Dendritic cell treated with granulocyte-macrophage colony-stimulating factor and Interleukin-4, amounts not matched to agents 40 ng/mL and 50 ng/mL, for 4 days (primary cell): ENCODE measurements at regions not wholly inside any gene's neighbourhood (a gene's known extent, or its start where the extent isn't known, plus 50 kb on each side); places are given as distances from the start of the nearest gene placed in this dataset.

Experiments used
- H3K27ac Mint-ChIP-seq: one replicate; pipeline ENCODE4 v1.8.0; 2022; ENCODE audit warnings: mild to moderate bottlenecking, mixed read lengths
- H3K27me3 Mint-ChIP-seq: one replicate; pipeline ENCODE4 v1.8.0; 2022; ENCODE audit warnings: mild to moderate bottlenecking, mixed read lengths
- H3K36me3 Mint-ChIP-seq: one replicate; pipeline ENCODE4 v1.8.0; 2022; ENCODE audit warnings: low read depth, mixed read lengths
- H3K4me1 Mint-ChIP-seq: one replicate; pipeline ENCODE4 v1.8.0; 2022; ENCODE audit warnings: low read depth, mixed read lengths
- H3K4me3 Mint-ChIP-seq: one replicate; pipeline ENCODE4 v1.8.0; 2022; ENCODE audit warnings: mild to moderate bottlenecking, moderate library complexity, mixed read lengths
- H3K9me3 Mint-ChIP-seq: one replicate; pipeline ENCODE4 v1.8.0; 2022; ENCODE audit warnings: mixed read lengths
- intact Hi-C: fragments of 100-400 bp; cut with micrococcal nuclease; formaldehyde crosslinking; loops from one replicate; pipeline ENCODE4 v1.15.0; 2022

DNA sequence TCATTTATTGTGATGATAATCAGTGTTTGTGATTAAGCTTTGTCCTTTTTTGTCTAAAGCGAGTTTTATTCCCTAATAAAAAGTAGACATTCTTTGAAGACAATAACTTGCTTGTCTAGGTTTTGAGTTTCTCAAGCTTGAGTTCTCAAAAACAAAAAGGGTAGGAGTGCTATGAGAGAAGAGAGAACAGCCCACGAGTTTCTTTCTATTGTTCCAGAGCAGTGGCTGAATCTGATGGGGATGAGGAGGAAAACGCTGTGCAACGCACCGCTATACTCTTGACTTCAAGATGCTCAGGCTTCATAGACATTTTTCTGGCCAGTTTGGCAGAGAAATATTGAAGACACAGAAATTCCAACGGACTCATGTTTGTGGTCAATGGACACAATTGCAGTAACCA is 669.8 kb upstream of the B3GALT2 start:
- H3K9me3 Mint-ChIP-seq: peaks cover 23% of the 10 kb centered on the region
- H3K36me3 Mint-ChIP-seq: no peaks in the 10 kb centered on the region
- intact Hi-C loops: no loop called here
- H3K27ac Mint-ChIP-seq: no peak overlapping the region
- no peaks in the 10 kb centered on the region for H3K27me3 Mint-ChIP-seq
- no peaks in the 10 kb centered on the region for H3K4me1 Mint-ChIP-seq
- no peak overlapping the region for H3K4me3 Mint-ChIP-seq

DNA sequence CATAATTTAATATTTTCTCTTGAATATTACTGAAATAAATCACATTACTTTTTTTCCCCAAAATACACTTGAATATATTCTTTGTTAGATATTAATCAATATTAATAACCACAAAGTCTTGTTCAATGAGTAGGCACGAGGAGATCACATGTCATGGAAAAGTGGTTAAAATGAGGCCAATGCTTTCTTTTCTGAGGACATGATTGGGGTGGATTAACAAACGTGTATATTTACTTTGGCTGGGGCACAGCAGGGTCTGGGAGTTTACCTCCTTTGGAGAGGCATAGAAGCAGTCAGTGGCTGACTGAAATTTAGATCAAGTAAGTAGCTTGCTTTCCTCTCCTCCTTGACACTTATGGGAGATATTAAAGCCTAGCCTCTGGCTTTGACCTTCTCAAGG is 664.3 kb upstream of the B3GALT2 start:
- H3K36me3 Mint-ChIP-seq: no peaks in the 10 kb centered on the region
- no peak overlapping the region for H3K4me3 Mint-ChIP-seq
- intact Hi-C loops: no loop called here
- H3K4me1 Mint-ChIP-seq: no peaks in the 10 kb centered on the region
- H3K27me3 Mint-ChIP-seq: no peaks in the 10 kb centered on the region
- H3K27ac Mint-ChIP-seq: no peak overlapping the region
- H3K9me3 Mint-ChIP-seq: peaks cover 23% of the 10 kb centered on the region

DNA sequence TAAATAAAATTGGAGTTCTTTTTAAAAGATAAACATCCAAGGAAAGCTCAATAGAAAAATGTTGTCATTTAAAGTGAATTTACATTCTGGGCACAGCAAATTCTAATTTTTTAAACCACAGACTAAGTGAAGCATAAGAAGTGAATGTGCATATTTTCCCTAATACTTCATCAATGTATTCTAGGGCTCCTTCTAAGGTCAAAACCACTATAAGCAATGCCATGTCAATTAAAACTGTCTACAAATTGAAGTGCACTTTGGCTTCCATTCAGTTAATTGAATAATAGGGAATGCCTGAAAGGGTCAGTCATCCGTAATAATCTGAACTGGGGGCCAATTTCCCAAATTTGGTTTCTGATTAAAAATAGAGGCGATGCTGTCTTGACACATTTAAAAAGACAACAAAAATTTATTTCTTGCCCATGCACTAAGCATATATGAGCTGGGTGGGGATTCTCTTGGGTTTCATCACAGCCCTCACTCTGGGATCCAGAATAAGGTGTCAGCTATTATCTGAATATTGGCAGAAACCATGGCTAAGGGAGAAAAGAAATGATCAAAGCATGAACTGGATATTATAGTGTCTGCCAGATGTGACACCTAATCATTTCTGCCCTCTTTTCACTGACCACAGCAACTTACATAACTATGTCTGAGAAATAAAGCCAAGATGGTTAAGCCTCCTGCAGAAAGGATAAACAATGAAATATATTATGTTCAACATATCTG is 660.6 kb upstream of the B3GALT2 start:
- Mint-ChIP-seq H3K4me3 (no peak overlapping the region), H3K27me3 (no peaks in the 10 kb centered on the region), H3K36me3 (no peaks in the 10 kb centered on the region), H3K9me3 (peaks cover 15% of the 10 kb centered on the region), H3K4me1 (no peaks in the 10 kb centered on the region), H3K27ac (no peak overlapping the region)
- intact Hi-C loops: no loop called here

DNA sequence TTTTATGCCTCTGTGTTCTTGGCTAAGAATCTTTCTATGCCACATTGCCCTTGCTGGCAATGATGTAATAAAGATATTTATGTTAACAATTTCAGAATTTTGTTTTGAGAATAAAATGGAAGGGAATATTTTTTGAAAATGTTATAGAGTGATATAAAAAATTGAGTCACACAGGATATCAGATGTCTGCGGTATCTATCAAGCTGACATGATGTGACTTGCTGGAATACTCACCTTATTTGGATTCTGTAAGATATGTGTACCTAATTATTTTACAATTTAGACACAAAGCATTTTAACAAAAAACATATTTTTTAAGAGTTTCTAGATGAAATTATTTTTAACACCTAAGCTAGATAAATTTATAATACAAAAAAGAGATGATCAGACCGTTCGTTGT is 660.0 kb upstream of the B3GALT2 start:
- Mint-ChIP-seq H3K27ac (no peak overlapping the region), H3K36me3 (no peaks in the 10 kb centered on the region), H3K4me3 (no peak overlapping the region), H3K27me3 (no peaks in the 10 kb centered on the region), H3K9me3 (peaks cover 14% of the 10 kb centered on the region), H3K4me1 (no peaks in the 10 kb centered on the region)
- intact Hi-C loops: no loop called here

DNA sequence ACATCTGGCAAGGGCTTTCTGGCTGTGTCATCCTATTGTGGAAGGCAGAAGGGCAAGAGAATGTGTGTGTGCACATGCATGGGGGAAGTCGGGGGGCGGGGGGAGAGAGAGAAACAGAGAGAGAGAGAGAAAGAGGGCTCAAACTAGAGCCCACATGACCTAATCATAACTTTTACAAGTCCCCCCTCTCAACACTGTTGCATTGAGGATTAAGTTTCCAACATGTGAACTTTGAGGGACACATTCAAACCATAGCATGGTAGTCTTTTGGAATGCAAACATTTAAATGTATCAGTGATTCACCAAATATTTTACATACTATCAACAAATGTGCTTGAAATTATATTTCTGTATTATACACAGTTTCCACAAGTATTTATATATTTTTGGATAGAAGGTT is 655.4 kb upstream of the B3GALT2 start:
- Mint-ChIP-seq H3K4me3 (no peak overlapping the region), H3K27me3 (no peaks in the 10 kb centered on the region), H3K9me3 (peaks cover 41% of the 10 kb centered on the region), H3K27ac (no peak overlapping the region), H3K36me3 (no peaks in the 10 kb centered on the region), H3K4me1 (no peaks in the 10 kb centered on the region)
- intact Hi-C loops: no loop called here

DNA sequence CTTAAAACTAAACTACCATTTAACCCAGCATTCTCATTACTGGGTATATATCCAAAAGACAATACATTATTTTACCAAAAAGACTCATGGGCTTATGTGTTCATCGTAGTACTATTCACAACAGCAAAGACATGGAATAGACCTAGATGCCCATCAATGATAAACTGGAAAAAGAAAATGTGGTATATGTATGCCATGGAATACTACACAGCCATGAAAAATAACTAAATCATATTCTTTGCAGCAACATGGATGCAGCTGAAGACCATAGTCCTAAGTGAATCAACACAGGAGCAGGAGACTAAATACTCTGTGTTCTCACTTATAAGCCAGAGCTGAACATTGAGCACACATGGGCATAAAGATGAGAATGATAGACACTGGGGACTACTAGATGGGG is 645.1 kb upstream of the B3GALT2 start:
- H3K4me1 Mint-ChIP-seq: no peaks in the 10 kb centered on the region
- intact Hi-C loops: no loop called here
- no peak overlapping the region for H3K4me3 Mint-ChIP-seq
- no peak overlapping the region for H3K27ac Mint-ChIP-seq
- no peaks in the 10 kb centered on the region for H3K27me3 Mint-ChIP-seq
- H3K9me3 Mint-ChIP-seq: peaks cover 46% of the 10 kb centered on the region
- no peaks in the 10 kb centered on the region for H3K36me3 Mint-ChIP-seq

DNA sequence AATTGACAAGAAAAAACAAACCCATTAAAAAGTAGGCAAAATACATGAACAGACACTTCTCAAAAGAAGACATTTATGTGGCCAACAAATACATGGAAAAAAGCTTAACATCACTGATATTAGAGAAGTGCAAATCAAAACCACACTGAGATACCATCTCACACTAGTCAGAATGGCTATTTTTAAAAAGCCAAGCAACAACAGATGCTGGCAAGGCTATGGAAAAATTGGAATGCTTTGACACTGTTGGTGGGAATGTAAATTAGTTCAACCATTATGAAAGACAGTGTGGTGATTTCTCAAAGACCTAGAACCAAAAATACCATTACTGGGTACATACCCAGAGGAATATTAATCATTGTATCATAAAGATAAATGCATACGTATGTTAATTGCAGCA is 641.1 kb upstream of the B3GALT2 start:
- H3K4me1 Mint-ChIP-seq: no peaks in the 10 kb centered on the region
- no peaks in the 10 kb centered on the region for H3K27me3 Mint-ChIP-seq
- no peaks in the 10 kb centered on the region for H3K36me3 Mint-ChIP-seq
- intact Hi-C loops: no loop called here
- no peak overlapping the region for H3K4me3 Mint-ChIP-seq
- no peak overlapping the region for H3K27ac Mint-ChIP-seq
- peaks cover 68% of the 10 kb centered on the region for H3K9me3 Mint-ChIP-seq

DNA sequence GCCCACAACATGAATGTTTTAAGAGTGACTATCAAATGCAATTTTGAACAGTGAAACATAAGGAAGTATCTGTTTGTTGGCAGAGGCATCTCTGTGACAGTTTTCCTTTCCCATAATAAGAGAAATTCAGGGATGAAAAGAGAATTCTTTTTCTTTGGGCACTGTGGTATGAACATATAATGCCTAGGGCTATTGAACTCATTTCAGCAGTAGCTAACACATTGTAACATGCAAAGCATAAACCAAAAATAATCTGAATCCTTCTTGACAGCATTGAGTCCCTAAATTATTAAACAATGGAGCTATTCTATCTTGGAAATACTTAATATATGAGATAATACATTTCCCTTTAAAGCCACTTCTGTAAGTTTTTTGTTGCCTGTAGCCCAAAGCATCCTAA is 633.0 kb upstream of the B3GALT2 start:
- intact Hi-C loops: no loop called here
- Mint-ChIP-seq H3K4me1 (no peaks in the 10 kb centered on the region), H3K4me3 (no peak overlapping the region), H3K9me3 (peaks cover 60% of the 10 kb centered on the region), H3K27ac (no peak overlapping the region), H3K27me3 (no peaks in the 10 kb centered on the region), H3K36me3 (no peaks in the 10 kb centered on the region)

DNA sequence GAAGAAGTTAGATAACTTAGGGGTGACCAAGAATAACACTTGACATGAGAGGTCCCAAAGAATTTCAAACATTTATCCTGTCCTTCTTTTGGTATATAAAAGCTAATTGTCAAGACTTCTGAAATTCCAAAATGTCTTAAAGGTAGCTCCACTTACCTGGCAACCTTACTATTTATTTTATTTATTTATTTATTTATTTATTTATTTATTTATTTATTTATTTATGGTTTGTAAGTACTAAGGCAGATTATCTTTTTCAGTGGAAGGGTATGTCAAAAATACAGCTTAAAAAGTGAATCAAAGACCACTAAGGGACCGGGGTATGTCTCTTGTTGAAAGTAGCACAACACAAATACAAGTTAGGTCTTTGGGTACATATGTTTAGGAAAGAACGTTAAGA is 620.8 kb upstream of the B3GALT2 start:
- intact Hi-C loops: no loop called here
- no peaks in the 10 kb centered on the region for H3K36me3 Mint-ChIP-seq
- no peak overlapping the region for H3K4me3 Mint-ChIP-seq
- H3K27me3 Mint-ChIP-seq: no peaks in the 10 kb centered on the region
- H3K9me3 Mint-ChIP-seq: peaks cover 19% of the 10 kb centered on the region
- no peak overlapping the region for H3K27ac Mint-ChIP-seq
- no peaks in the 10 kb centered on the region for H3K4me1 Mint-ChIP-seq

DNA sequence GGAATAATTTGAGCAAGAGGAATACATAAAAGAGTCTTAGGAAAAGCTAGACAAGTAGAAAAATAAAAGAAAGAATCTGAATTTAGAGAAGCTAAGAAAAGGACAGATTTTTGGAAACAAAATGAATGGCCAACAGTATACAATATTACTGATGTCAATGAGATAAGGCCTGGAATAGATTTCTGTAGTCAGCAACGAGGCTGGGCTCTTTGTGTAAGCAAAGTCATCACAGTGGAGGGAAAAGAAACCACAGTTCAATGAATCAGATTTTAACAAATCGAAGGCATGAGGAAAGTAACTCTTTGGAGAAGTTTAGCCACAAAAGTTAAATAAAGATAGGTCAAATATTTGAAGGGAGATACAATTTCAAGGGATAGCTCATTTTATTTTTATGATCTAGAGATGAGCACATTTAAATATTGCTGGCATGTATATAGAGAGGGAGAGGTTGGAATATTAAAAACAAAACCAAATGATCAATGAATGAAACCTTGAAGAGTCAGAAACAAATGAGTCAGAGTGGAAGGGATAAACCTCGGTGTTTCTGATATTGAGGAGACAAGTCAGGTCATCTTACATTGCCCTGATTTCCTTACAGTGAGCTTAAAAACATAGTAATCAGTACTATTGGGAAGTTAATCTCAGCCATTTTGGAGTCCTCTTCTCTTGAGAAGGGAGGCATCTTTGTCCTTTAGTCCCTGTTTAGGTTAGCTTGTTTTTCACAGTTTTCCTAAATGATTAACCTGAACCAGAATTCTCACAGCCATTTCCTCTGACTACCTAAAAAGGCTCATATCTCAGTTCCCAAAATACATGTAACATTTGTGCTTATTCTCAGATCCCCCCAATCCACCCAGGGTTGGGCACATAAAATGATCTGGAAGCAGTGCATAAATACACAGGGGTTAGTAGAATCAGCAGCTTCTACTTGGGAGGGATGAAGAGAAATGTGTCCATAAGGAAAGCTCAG is 620.0 kb upstream of the B3GALT2 start:
- Mint-ChIP-seq H3K9me3 (peaks cover 25% of the 10 kb centered on the region), H3K4me3 (no peak overlapping the region), H3K27ac (no peak overlapping the region), H3K36me3 (no peaks in the 10 kb centered on the region), H3K27me3 (no peaks in the 10 kb centered on the region), H3K4me1 (no peaks in the 10 kb centered on the region)
- intact Hi-C loops: no loop called here

DNA sequence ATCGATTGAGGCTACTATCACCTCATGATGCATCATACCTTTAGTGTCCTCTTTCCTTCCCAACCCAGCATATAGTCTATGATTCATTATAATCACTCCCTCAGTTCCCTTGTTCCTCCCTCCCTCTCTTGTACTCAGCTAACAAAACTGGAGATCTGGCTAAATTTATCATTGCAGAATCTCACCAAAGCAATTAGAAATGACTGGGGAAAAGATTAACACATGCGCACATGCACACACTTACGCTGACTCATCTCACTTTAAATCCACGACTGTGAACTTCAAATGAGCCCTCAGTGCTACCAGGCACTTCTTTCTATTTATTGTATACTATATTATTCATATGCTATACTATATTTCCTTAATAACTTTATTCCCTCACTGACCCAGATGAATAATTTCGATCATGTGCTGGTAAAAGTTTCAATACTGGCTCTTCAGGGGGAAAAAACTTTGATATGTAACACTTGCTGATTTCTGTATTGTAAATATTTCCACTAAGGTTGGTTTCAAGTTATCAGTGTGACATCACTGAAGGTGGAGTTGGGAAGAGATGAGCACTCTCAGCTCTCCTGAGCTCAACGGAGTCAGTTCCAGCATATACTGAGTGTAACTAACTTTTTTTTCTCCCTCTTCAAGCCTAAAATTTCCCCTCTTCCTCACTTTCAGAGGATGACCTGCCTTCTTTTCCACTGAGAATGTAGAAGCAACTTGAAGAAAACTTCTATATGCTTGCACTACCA is 613.7 kb upstream of the B3GALT2 start:
- H3K27ac Mint-ChIP-seq: no peak overlapping the region
- H3K9me3 Mint-ChIP-seq: peaks cover 13% of the 10 kb centered on the region
- H3K27me3 Mint-ChIP-seq: no peaks in the 10 kb centered on the region
- H3K4me1 Mint-ChIP-seq: no peaks in the 10 kb centered on the region
- no peak overlapping the region for H3K4me3 Mint-ChIP-seq
- intact Hi-C loops: no loop called here
- no peaks in the 10 kb centered on the region for H3K36me3 Mint-ChIP-seq

DNA sequence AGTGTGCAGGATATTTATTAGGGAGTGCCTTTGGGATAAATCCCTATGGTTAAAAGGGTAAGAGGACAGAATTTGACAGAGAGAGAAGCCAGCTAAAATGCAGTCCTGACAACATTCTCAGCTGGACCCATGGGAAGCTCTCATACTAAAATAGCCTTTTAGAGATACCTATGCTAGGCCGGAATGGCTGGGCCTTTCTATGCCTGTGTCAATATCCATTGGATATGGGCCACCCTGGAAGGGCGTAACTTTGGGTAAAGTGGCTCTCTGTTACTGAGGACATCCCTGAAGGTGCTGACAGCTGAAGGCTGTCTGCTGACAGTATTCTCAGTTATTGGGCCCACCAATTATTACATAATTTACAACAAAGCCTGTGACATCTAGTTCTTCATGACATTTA is 613.0 kb upstream of the B3GALT2 start:
- no peak overlapping the region for H3K4me3 Mint-ChIP-seq
- no peaks in the 10 kb centered on the region for H3K36me3 Mint-ChIP-seq
- no peak overlapping the region for H3K27ac Mint-ChIP-seq
- peaks cover 13% of the 10 kb centered on the region for H3K9me3 Mint-ChIP-seq
- H3K27me3 Mint-ChIP-seq: no peaks in the 10 kb centered on the region
- no peaks in the 10 kb centered on the region for H3K4me1 Mint-ChIP-seq
- intact Hi-C loops: no loop called here

DNA sequence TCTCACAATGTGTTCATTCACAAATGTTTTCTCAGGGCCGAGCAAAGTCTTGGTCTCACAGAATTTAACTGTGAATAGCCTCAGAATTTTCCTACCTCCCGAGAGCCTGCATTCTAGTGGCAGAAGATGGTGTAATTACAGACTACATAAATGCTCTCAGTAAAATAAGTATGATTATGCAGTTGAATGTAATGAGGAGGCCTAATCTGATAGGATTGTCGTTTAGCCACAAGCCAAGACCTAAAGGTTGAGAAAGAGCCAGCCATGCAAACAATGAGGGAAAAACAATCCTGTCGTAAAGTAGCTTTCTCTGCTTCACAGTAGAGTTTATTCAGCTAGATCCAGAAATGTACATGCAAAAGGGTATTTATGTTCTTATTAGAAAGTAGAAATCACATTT is 607.8 kb upstream of the B3GALT2 start:
- Mint-ChIP-seq H3K27me3 (no peaks in the 10 kb centered on the region), H3K36me3 (no peaks in the 10 kb centered on the region), H3K9me3 (peaks cover 11% of the 10 kb centered on the region), H3K4me1 (no peaks in the 10 kb centered on the region), H3K4me3 (no peak overlapping the region), H3K27ac (no peak overlapping the region)
- intact Hi-C loops: no loop called here

DNA sequence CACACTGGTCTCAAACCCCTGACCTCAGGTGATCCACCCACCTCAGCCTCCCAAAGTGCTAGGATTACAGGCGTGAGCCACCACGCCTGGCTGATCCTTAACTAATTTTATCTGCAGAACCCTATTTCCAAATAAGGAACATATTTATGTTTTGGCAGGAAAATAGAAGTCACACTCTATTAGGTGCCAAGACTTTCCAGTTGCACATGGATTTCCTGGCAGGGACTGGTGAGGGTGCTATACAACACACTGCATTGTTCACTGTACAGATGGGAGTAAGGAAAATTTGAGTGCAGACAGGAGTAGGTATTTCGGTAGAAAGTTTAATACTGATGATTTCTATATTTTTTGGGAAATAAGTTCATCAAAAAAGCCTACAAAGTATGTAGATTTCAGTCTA is 605.3 kb upstream of the B3GALT2 start:
- no peak overlapping the region for H3K4me3 Mint-ChIP-seq
- H3K36me3 Mint-ChIP-seq: no peaks in the 10 kb centered on the region
- no peak overlapping the region for H3K27ac Mint-ChIP-seq
- intact Hi-C loops: no loop called here
- no peaks in the 10 kb centered on the region for H3K27me3 Mint-ChIP-seq
- peaks cover 11% of the 10 kb centered on the region for H3K9me3 Mint-ChIP-seq
- no peaks in the 10 kb centered on the region for H3K4me1 Mint-ChIP-seq
